Common myeloid progenitor, CD34-positive (primary cell): ENCODE measurements at regions not wholly inside any gene's neighbourhood (a gene's known extent, or its start where the extent isn't known, plus 50 kb on each side); places are given as distances from the start of the nearest gene placed in this dataset.
A peak's percentile ranks its signal among the peaks of the same experiment; 100 is the strongest.

ENCODE experiments used
- CTCF ChIA-PET: fragments of 350-600 bp; sonication (Branson Sonifier 250); formaldehyde crosslinking; loops from one replicate; lab custom pipeline; 2021; ENCODE audit warnings: antibody characterized with exemption; lab: Charles Lee
- POLR2A ChIA-PET: fragments of 350-600 bp; sonication (Branson Sonifier 250); formaldehyde crosslinking; loops from one replicate; lab custom pipeline; 2021; ENCODE audit warnings: antibody characterized with exemption; lab: Charles Lee
- DNase-seq, 3 donors: peaks; one replicate each; pipeline versions ENCODE4 v3.0.0 to v3.0.0-alpha.2; 2013
- H3K27ac ChIP-seq, 2 experiments: 1 replicate in 1 of 2; 2 replicates in 1 of 2; pipeline ENCODE4 v1.7.0; 2013; ENCODE audit warnings: inconsistent platforms in 2 of 2, low read length in 2 of 2, mild to moderate bottlenecking in 2 of 2, low read depth in 1 of 2, moderate library complexity in 1 of 2; ENCODE audit not compliant: severe bottlenecking in 2 of 2, insufficient read depth in 1 of 2, poor library complexity in 1 of 2
- H3K27me3 ChIP-seq, 5 experiments: replicated peaks in 2 of 5; 1 replicate in 3 of 5; 2 replicates in 2 of 5; pipeline versions ENCODE4 v1.6.1 to v1.7.0; 2013; ENCODE audit warnings: low read length in 4 of 5, mild to moderate bottlenecking in 2 of 5, moderate library complexity in 2 of 5, inconsistent platforms in 1 of 5; ENCODE audit not compliant: insufficient read depth in 5 of 5, control insufficient read depth in 4 of 5
- H3K36me3 ChIP-seq, 4 experiments: 1 replicate in 2 of 4; 2 replicates in 2 of 4; pipeline versions ENCODE4 v1.6.1 to v1.7.0; 2013; ENCODE audit warnings: low read length in 3 of 4, control low read depth in 1 of 4, mild to moderate bottlenecking in 1 of 4; ENCODE audit not compliant: control insufficient read depth in 4 of 4, insufficient read depth in 4 of 4
- H3K4me1 ChIP-seq, 4 experiments: 1 replicate in 3 of 4; 2 replicates in 1 of 4; pipeline versions ENCODE4 v1.6.1 to v1.7.1; 2013; ENCODE audit warnings: low read length in 3 of 4, mild to moderate bottlenecking in 3 of 4, control low read depth in 1 of 4, inconsistent platforms in 1 of 4, moderate library complexity in 1 of 4; ENCODE audit not compliant: control insufficient read depth in 4 of 4, insufficient read depth in 4 of 4; ENCODE audit errors: control extremely low read depth in 1 of 4
- H3K4me3 ChIP-seq, 7 experiments: 1 replicate in 4 of 7; 2 replicates in 3 of 7; pipeline versions ENCODE4 v1.5.1 to v1.7.0; 2013; ENCODE audit warnings: mild to moderate bottlenecking in 7 of 7, low read length in 6 of 7, moderate library complexity in 6 of 7, inconsistent platforms in 2 of 7, low read depth in 2 of 7, control low read depth in 1 of 7; ENCODE audit not compliant: insufficient read depth in 4 of 7, control insufficient read depth in 1 of 7; ENCODE audit errors: extremely low read depth in 1 of 7
- H3K9me3 ChIP-seq, 5 experiments: 1 replicate in 4 of 5; 2 replicates in 1 of 5; pipeline versions ENCODE4 v1.6.1 to v1.7.1; 2013; ENCODE audit warnings: low read length in 4 of 5, mild to moderate bottlenecking in 2 of 5, inconsistent platforms in 1 of 5, low read depth in 1 of 5, moderate library complexity in 1 of 5; ENCODE audit not compliant: control insufficient read depth in 4 of 5, insufficient read depth in 2 of 5; ENCODE audit errors: control extremely low read depth in 1 of 5
- WGBS: methylation state at CpG from one replicate; pipeline ENCODE4 v1.1.5; 2013; ENCODE audit not compliant: insufficient coverage; 5-methylcytosine and 5-hydroxymethylcytosine counted together

GRCh38 chr6:144335311-144335861, 50.3 kb downstream of the UTRN start:
- H3K4me1 ChIP-seq, result peaks cover 20 to 46% (median 33%) of the 10 kb centered on the region in 4 experiments
- DNase-seq, result peak in 2 of 3 donors; percentile 74 to 80
- no peaks in the 10 kb centered on the region for H3K9me3 ChIP-seq
- peak overlapping the region in 4 of 7 experiments; percentile 2 to 53 (median 14) for H3K4me3 ChIP-seq
- H3K27ac ChIP-seq, result peak overlapping the region in 1 of 2 experiments; percentile 8
- 25% methylated on average over 5 of the region's 5 CpGs for WGBS
- ChIA-PET POLR2A (no interaction called here), CTCF (interaction anchor here (0.8 to 2.5 kb wide), 3 partner anchors 9 to 53 kb away, joined by 3 to 7 read pairs (median 6); partner anchors contain the start of gene UTRN)
- no peaks in the 10 kb centered on the region for H3K27me3 ChIP-seq
- H3K36me3 ChIP-seq, result peaks cover 0 to 5% (median 1%) of the 10 kb centered on the region in 4 experiments

- ChIA-PET POLR2A (interaction anchor here (0.6 kb wide), 1 partner anchor 70 kb away, joined by 9 read pairs; no protein-coding TSS in a partner anchor), CTCF (interaction anchor here (2.3 to 2.5 kb wide), 2 partner anchors 8 to 50 kb away, joined by 6 to 7 read pairs; partner anchors contain the start of gene UTRN)
These were observed 50.8 kb downstream of the UTRN start for GRCh38 chr6:144335914-144336313.

GRCh38 chr6:144336900-144337299, 51.8 kb downstream of the UTRN start:
- no peak overlapping the region for H3K27ac ChIP-seq
- H3K4me3 ChIP-seq, result no peak overlapping the region
- no peaks in the 10 kb centered on the region for H3K27me3 ChIP-seq
- peaks cover 0 to 3% (median 0%) of the 10 kb centered on the region in 4 experiments for H3K36me3 ChIP-seq
- ChIA-PET CTCF (interaction anchor here (0.7 to 1.2 kb wide), 3 partner anchors 22 to 33 kb away, joined by 3 read pairs; no protein-coding TSS in a partner anchor), POLR2A (no interaction called here)
- WGBS, result 100% methylated on average over 1 of the region's 2 CpGs
- H3K9me3 ChIP-seq, result no peaks in the 10 kb centered on the region
- no peak for DNase-seq
- H3K4me1 ChIP-seq, result peaks cover 24 to 52% (median 39%) of the 10 kb centered on the region in 4 experiments

More at GRCh38 chr6:144335914-144336313, 50.8 kb downstream of the UTRN start:
- 100% methylated on average over 1 of the region's 5 CpGs for WGBS
- Histone ChIP-seq H3K36me3 (peaks cover 0 to 5% (median 1%) of the 10 kb centered on the region in 4 experiments), H3K4me1 (peaks cover 20 to 46% (median 35%) of the 10 kb centered on the region in 4 experiments), H3K27ac (no peak overlapping the region), H3K27me3 (no peaks in the 10 kb centered on the region), H3K4me3 (no peak overlapping the region), H3K9me3 (no peaks in the 10 kb centered on the region)
- peak in 2 of 3 donors; percentile 78 to 85 for DNase-seq

- POLR2A ChIA-PET, result no interaction called here
- H3K36me3 ChIP-seq, result no peaks in the 10 kb centered on the region
- peaks cover 32 to 66% (median 49%) of the 10 kb centered on the region in 4 experiments for H3K4me1 ChIP-seq
- no peak overlapping the region for H3K4me3 ChIP-seq
- no peaks in the 10 kb centered on the region for H3K9me3 ChIP-seq
- CTCF ChIA-PET, result interaction anchor here (1.2 kb wide), 1 partner anchor 28 kb away, joined by 3 read pairs; no protein-coding TSS in a partner anchor
- DNase-seq, result no peak
- no peak overlapping the region for H3K27ac ChIP-seq
- 100% methylated on average over 6 of the region's 6 CpGs for WGBS
- no peaks in the 10 kb centered on the region for H3K27me3 ChIP-seq
These were observed 53.3 kb downstream of the UTRN start for GRCh38 chr6:144338474-144338873.

- CTCF ChIA-PET, result interaction anchor here (1.1 kb wide), 1 partner anchor 143 kb away, joined by 3 read pairs; no protein-coding TSS in a partner anchor
- Histone ChIP-seq H3K27ac (peak overlapping the region in 1 of 2 experiments; percentile 9), H3K4me1 (peaks cover 36 to 66% (median 53%) of the 10 kb centered on the region in 4 experiments), H3K9me3 (no peaks in the 10 kb centered on the region), H3K4me3 (no peak overlapping the region), H3K27me3 (no peaks in the 10 kb centered on the region), H3K36me3 (no peaks in the 10 kb centered on the region)
- POLR2A ChIA-PET, result no interaction called here
- DNase-seq, result peak in 2 of 3 donors; percentile 59 to 73
These were observed 54.0 kb downstream of the UTRN start for GRCh38 chr6:144338951-144339700.

GRCh38 chr6:144339859-144340452, 54.8 kb downstream of the UTRN start:
- H3K4me1 ChIP-seq, result peaks cover 38 to 67% (median 50%) of the 10 kb centered on the region in 4 experiments
- DNase-seq, result no peak
- no peaks in the 10 kb centered on the region for H3K27me3 ChIP-seq
- CTCF ChIA-PET, result interaction anchor here (0.7 to 1.8 kb wide), 6 partner anchors 10 to 142 kb away, joined by 3 to 5 read pairs (median 3); no protein-coding TSS in a partner anchor
- H3K4me3 ChIP-seq, result no peak overlapping the region
- POLR2A ChIA-PET, result no interaction called here
- peak overlapping the region in 1 of 2 experiments; percentile 9 for H3K27ac ChIP-seq
- over 99% methylated on average over 12 of the region's 12 CpGs for WGBS
- no peaks in the 10 kb centered on the region for H3K36me3 ChIP-seq
- no peaks in the 10 kb centered on the region for H3K9me3 ChIP-seq
